Hepatocyte (in vitro differentiated cells): ENCODE measurements at regions not wholly inside any gene's neighbourhood (a gene's known extent, or its start where the extent isn't known, plus 50 kb on each side); places are given as distances from the start of the nearest gene placed in this dataset.
A peak's percentile ranks its signal among the peaks of the same experiment; 100 is the strongest.

Experiments
- DNase-seq: peaks from one replicate; pipeline ENCODE4 v3.0.0-alpha.2; 2016; ENCODE audit warnings: low spot score
- H2AFZ ChIP-seq: fragments of 200-600 bp; sonication (generic); 2 replicates; pipeline ENCODE4 v1.6.0; 2016; ENCODE audit warnings: antibody characterized with exemption, mild to moderate bottlenecking
- H3K27ac ChIP-seq: fragments of 200-600 bp; sonication (generic); 2 replicates; pipeline ENCODE4 v1.5.1; 2016; ENCODE audit warnings: mild to moderate bottlenecking
- H3K27me3 ChIP-seq: fragments of 200-600 bp; sonication (generic); 2 replicates; pipeline ENCODE4 v1.6.1; 2016
- H3K36me3 ChIP-seq: fragments of 200-600 bp; sonication (generic); replicated peaks from 2 replicates; pipeline ENCODE4 v1.5.1; 2016; ENCODE audit warnings: low read depth; ENCODE audit not compliant: insufficient read depth
- H3K4me1 ChIP-seq: fragments of 200-600 bp; sonication (generic); 2 replicates; pipeline ENCODE4 v1.5.1; 2016; ENCODE audit warnings: mild to moderate bottlenecking, moderate library complexity; ENCODE audit not compliant: insufficient read depth
- H3K4me2 ChIP-seq: fragments of 200-600 bp; sonication (generic); 2 replicates; pipeline ENCODE4 v1.6.0; 2016
- H3K4me3 ChIP-seq: fragments of 200-600 bp; sonication (generic); 2 replicates; pipeline ENCODE4 v1.5.1; 2016; ENCODE audit warnings: mild to moderate bottlenecking
- H3K79me2 ChIP-seq: fragments of 200-600 bp; sonication (generic); 2 replicates; pipeline ENCODE4 v1.6.0; 2017; ENCODE audit warnings: mild to moderate bottlenecking
- H3K9me2 ChIP-seq: fragments of 200-600 bp; sonication (generic); replicated peaks from 2 replicates; pipeline ENCODE4 v1.6.0; 2017; ENCODE audit warnings: mild to moderate bottlenecking; ENCODE audit not compliant: insufficient read depth
- H3K9me3 ChIP-seq: fragments of 200-600 bp; sonication (generic); 2 replicates; pipeline ENCODE4 v1.5.1; 2016; ENCODE audit warnings: low read depth, mild to moderate bottlenecking
- H4K20me1 ChIP-seq: fragments of 200-600 bp; sonication (generic); 2 replicates; pipeline ENCODE4 v1.6.0; 2016; ENCODE audit warnings: mild to moderate bottlenecking; ENCODE audit not compliant: insufficient read depth, poor library complexity, severe bottlenecking
- EZH2 ChIP-seq: fragments of 200-600 bp; sonication (generic); IDR thresholded peaks from 2 replicates; pipeline ENCODE4 v1.6.1; 2016; ENCODE audit warnings: antibody characterized with exemption, mild to moderate bottlenecking, borderline replicate concordance
- EZH2phosphoT487 ChIP-seq: fragments of 200-600 bp; sonication (generic); IDR thresholded peaks from one replicate; pipeline ENCODE4 v1.6.1; 2018; ENCODE audit warnings: antibody characterized with exemption, mild to moderate bottlenecking, low read depth, moderate library complexity; ENCODE audit not compliant: unreplicated experiment, severe bottlenecking
- WGBS: methylation state at CpG from one replicate; pipeline ENCODE4 v1.1.6; 2016; ENCODE audit warnings: low lambda C conversion rate; ENCODE audit errors: missing lambda C conversion rate; 5-methylcytosine and 5-hydroxymethylcytosine counted together
- TF ChIP-seq, protein P1 (sequence below): fragments of 200-600 bp; sonication (generic); IDR thresholded peaks from 2 replicates; pipeline ENCODE4 v1.5.1; 2016; ENCODE audit warnings: antibody characterized with exemption, mild to moderate bottlenecking; ENCODE audit not compliant: poor library complexity

DNA sequence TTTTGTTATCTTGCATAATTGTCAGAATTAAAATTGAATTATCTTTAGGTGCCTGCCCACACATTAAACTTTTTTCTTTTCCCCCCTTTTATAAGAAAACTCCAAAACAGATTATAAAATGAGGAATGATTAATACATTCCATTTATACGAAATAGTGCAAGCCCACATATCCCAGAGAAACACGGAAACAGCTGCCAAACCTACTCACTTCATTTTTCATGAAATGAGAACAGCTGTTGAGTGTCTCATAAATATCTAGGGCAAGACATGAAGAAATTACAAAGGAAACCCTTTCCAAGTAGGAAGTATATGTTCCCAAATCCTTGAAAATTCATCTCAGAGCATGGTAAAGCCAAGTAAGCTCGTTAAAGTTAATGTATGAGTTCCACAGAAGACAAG, 459.4 kb upstream of the NMUR2 start:
- TF ChIP-seq EZH2phosphoT487 (no peak), EZH2 (no peak)
- TF ChIP-seq, protein P1, sequence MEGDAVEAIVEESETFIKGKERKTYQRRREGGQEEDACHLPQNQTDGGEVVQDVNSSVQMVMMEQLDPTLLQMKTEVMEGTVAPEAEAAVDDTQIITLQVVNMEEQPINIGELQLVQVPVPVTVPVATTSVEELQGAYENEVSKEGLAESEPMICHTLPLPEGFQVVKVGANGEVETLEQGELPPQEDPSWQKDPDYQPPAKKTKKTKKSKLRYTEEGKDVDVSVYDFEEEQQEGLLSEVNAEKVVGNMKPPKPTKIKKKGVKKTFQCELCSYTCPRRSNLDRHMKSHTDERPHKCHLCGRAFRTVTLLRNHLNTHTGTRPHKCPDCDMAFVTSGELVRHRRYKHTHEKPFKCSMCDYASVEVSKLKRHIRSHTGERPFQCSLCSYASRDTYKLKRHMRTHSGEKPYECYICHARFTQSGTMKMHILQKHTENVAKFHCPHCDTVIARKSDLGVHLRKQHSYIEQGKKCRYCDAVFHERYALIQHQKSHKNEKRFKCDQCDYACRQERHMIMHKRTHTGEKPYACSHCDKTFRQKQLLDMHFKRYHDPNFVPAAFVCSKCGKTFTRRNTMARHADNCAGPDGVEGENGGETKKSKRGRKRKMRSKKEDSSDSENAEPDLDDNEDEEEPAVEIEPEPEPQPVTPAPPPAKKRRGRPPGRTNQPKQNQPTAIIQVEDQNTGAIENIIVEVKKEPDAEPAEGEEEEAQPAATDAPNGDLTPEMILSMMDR: no peak
- Histone ChIP-seq H3K4me3 (no peak overlapping the region), H3K4me2 (no peak overlapping the region), H3K36me3 (no peaks in the 10 kb centered on the region), H3K27ac (no peak overlapping the region), H3K9me2 (no peaks in the 10 kb centered on the region), H3K79me2 (no peaks in the 10 kb centered on the region), H3K4me1 (no peaks in the 10 kb centered on the region), H3K9me3 (no peaks in the 10 kb centered on the region), H4K20me1 (no peaks in the 10 kb centered on the region), H3K27me3 (no peaks in the 10 kb centered on the region), H2AFZ (no peak overlapping the region)
- no peak for DNase-seq
- WGBS: 61% methylated on average over 3 of the region's 3 CpGs

- TF ChIP-seq EZH2: no peak
- no peak for TF ChIP-seq EZH2phosphoT487
- TF ChIP-seq, protein P1: no peak
- H3K27me3 ChIP-seq: no peaks in the 10 kb centered on the region
- no peaks in the 10 kb centered on the region for H3K79me2 ChIP-seq
- H3K4me1 ChIP-seq: no peaks in the 10 kb centered on the region
- no peak overlapping the region for H3K4me2 ChIP-seq
- H3K27ac ChIP-seq: no peak overlapping the region
- H3K9me2 ChIP-seq: no peaks in the 10 kb centered on the region
- H4K20me1 ChIP-seq: no peaks in the 10 kb centered on the region
- no peaks in the 10 kb centered on the region for H3K9me3 ChIP-seq
- no peak overlapping the region for H2AFZ ChIP-seq
- H3K36me3 ChIP-seq: no peaks in the 10 kb centered on the region
- peak; percentile 14 for DNase-seq
- no peak overlapping the region for H3K4me3 ChIP-seq
These were observed 459.9 kb upstream of the NMUR2 start for GRCh38 chr5:152864991-152865390.

- H4K20me1 ChIP-seq: no peaks in the 10 kb centered on the region
- H3K4me2 ChIP-seq: no peak overlapping the region
- H3K27ac ChIP-seq: no peak overlapping the region
- no peaks in the 10 kb centered on the region for H3K27me3 ChIP-seq
- H3K4me3 ChIP-seq: no peak overlapping the region
- H3K9me2 ChIP-seq: no peaks in the 10 kb centered on the region
- no peaks in the 10 kb centered on the region for H3K4me1 ChIP-seq
- DNase-seq: no peak
- 98% methylated on average over 4 of the region's 4 CpGs for WGBS
- no peaks in the 10 kb centered on the region for H3K79me2 ChIP-seq
- no peaks in the 10 kb centered on the region for H3K36me3 ChIP-seq
- no peak overlapping the region for H2AFZ ChIP-seq
- no peaks in the 10 kb centered on the region for H3K9me3 ChIP-seq
- no peak for TF ChIP-seq EZH2
- TF ChIP-seq EZH2phosphoT487: no peak
- TF ChIP-seq, protein P1: no peak
These were observed 464.9 kb upstream of the NMUR2 start for GRCh38 chr5:152869971-152870370.

DNA sequence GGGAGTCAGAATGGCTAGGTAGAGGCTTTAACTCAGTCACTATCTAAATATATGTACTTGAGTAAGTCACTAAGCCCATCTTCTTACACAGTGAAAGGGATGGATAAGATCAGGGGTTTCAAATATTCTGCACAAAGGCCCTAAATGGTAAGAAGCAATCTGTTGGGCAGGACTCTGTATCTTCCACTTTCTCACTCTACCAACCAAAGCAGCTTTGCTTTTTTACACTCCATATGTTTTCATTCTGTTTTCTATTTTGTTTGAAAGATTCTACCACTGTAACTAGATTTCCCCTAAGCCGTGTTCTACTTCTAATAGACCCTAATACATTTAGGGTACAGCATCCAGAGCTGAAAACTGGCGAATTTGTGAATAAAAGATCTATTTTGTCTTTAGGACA, 477.5 kb upstream of the NMUR2 start:
- no peak overlapping the region for H2AFZ ChIP-seq
- TF ChIP-seq EZH2: no peak
- TF ChIP-seq, protein P1: no peak
- no peak for TF ChIP-seq EZH2phosphoT487
- no peaks in the 10 kb centered on the region for H3K9me2 ChIP-seq
- WGBS: 55% methylated on average over 2 of the region's 2 CpGs
- no peaks in the 10 kb centered on the region for H3K9me3 ChIP-seq
- H3K4me2 ChIP-seq: no peak overlapping the region
- H3K27ac ChIP-seq: no peak overlapping the region
- no peaks in the 10 kb centered on the region for H3K36me3 ChIP-seq
- H4K20me1 ChIP-seq: no peaks in the 10 kb centered on the region
- H3K4me1 ChIP-seq: no peaks in the 10 kb centered on the region
- H3K79me2 ChIP-seq: no peaks in the 10 kb centered on the region
- no peaks in the 10 kb centered on the region for H3K27me3 ChIP-seq
- DNase-seq: no peak
- no peak overlapping the region for H3K4me3 ChIP-seq
